Neural cell (in vitro differentiated cells): ENCODE measurements at regions not wholly inside any gene's neighbourhood (a gene's known extent, or its start where the extent isn't known, plus 50 kb on each side); places are given as distances from the start of the nearest gene placed in this dataset.

Experiments
- H2AFZ ChIP-seq: fragments of 200-600, 300-800 bp; sonication (generic), shearing (Covaris generic); 2 replicates; pipeline ENCODE4 v1.6.0; 2014; ENCODE audit warnings: low read depth, mild to moderate bottlenecking, antibody characterized with exemption, low read length, moderate library complexity
- H3F3A ChIP-seq: fragments of 200-600 bp; shearing (Covaris generic); 2 replicates; pipeline ENCODE4 v1.6.1; 2016; ENCODE audit warnings: mild to moderate bottlenecking, moderate library complexity, mixed read lengths, antibody characterized with exemption, low read length; ENCODE audit not compliant: insufficient read depth, poor library complexity, severe bottlenecking
- H3K27ac ChIP-seq: fragments of 200-600, 300-800 bp; sonication (generic), shearing (Covaris generic); 2 replicates; pipeline ENCODE4 v1.5.1; 2014; ENCODE audit warnings: mild to moderate bottlenecking, low read length, moderate library complexity
- H3K27me3 ChIP-seq: fragments of 300-800, 200-600 bp; sonication (generic), shearing (Covaris generic); 2 replicates; pipeline ENCODE4 v1.6.0; 2014; ENCODE audit warnings: mild to moderate bottlenecking, low read depth, low read length, moderate library complexity; ENCODE audit not compliant: insufficient read depth
- H3K36me3 ChIP-seq: fragments of 300-800, 200-600 bp; sonication (generic), shearing (Covaris generic); 2 replicates; pipeline ENCODE4 v1.5.1; 2014; ENCODE audit warnings: mild to moderate bottlenecking, antibody characterized with exemption, low read length, moderate library complexity; ENCODE audit not compliant: insufficient read depth
- H3K4me2 ChIP-seq: fragments of 300-800, 200-600 bp; sonication (generic), shearing (Covaris generic); 2 replicates; pipeline ENCODE4 v1.6.0; 2014; ENCODE audit warnings: mild to moderate bottlenecking, low read length
- H3K4me3 ChIP-seq: fragments of 300-800, 200-600 bp; sonication (generic), shearing (Covaris generic); 2 replicates; pipeline ENCODE4 v1.5.1; 2014; ENCODE audit warnings: mild to moderate bottlenecking, low read length, moderate library complexity
- H3K79me2 ChIP-seq: fragments of 200-600 bp; shearing (Covaris generic); replicated peaks from 2 replicates; pipeline ENCODE4 v1.6.0; 2014; ENCODE audit warnings: mild to moderate bottlenecking, low read length, moderate library complexity; ENCODE audit not compliant: insufficient read depth
- H3K9ac ChIP-seq: fragments of 300-800, 200-600 bp; sonication (generic), shearing (Covaris generic); 2 replicates; pipeline ENCODE4 v1.6.1; 2016; ENCODE audit warnings: mild to moderate bottlenecking, low read length, mixed read lengths
- H3K9me2 ChIP-seq: fragments of 200-600 bp; shearing (Covaris generic); 2 replicates; pipeline ENCODE4 v1.6.1; 2016; ENCODE audit warnings: mild to moderate bottlenecking, low read length, mixed read lengths; ENCODE audit not compliant: insufficient read depth
- H3K9me3 ChIP-seq: fragments of 200-600, 300-800 bp; sonication (generic), shearing (Covaris generic); 2 replicates; pipeline ENCODE4 v1.6.1; 2016; ENCODE audit warnings: mild to moderate bottlenecking, mixed run types, low read length, moderate library complexity, mixed read lengths
- H4K20me1 ChIP-seq: fragments of 200-600 bp; shearing (Covaris generic); 2 replicates; pipeline ENCODE4 v1.6.1; 2016; ENCODE audit warnings: mild to moderate bottlenecking, mixed run types; ENCODE audit not compliant: insufficient read depth
- CTCF ChIP-seq: fragments of 450-650 bp; IDR thresholded peaks from 2 replicates; pipeline ENCODE4 v1.5.1; 2014; ENCODE audit warnings: antibody characterized with exemption, mild to moderate bottlenecking, moderate library complexity; ENCODE audit not compliant: poor library complexity, severe bottlenecking
- EP300 ChIP-seq: fragments of 450-650 bp; conservative IDR thresholded peaks from 2 replicates; pipeline ENCODE4 v1.6.1; 2014; ENCODE audit warnings: antibody characterized with exemption, mild to moderate bottlenecking, moderate library complexity; ENCODE audit not compliant: poor library complexity, severe bottlenecking
- EZH2 ChIP-seq: fragments of 200-600, 300-800 bp; shearing (Covaris generic), sonication (generic); IDR thresholded peaks from 2 replicates; pipeline ENCODE4 v1.6.1; 2014; ENCODE audit warnings: antibody characterized with exemption, low read length, borderline replicate concordance, mild to moderate bottlenecking; ENCODE audit not compliant: insufficient read depth, poor library complexity, severe bottlenecking
- MXI1 ChIP-seq: fragments of 450-650 bp; conservative IDR thresholded peaks from 2 replicates; pipeline ENCODE4 v1.6.1; 2014; ENCODE audit warnings: antibody characterized with exemption, mild to moderate bottlenecking; ENCODE audit not compliant: poor library complexity, severe bottlenecking
- POLR2AphosphoS5 ChIP-seq: IDR thresholded peaks from 2 replicates; pipeline ENCODE4 v1.6.1; 2012
- RAD21 ChIP-seq: fragments of 450-650 bp; conservative IDR thresholded peaks from 2 replicates; pipeline ENCODE4 v1.6.1; 2014; ENCODE audit warnings: antibody characterized with exemption, mild to moderate bottlenecking, moderate library complexity
- REST ChIP-seq: IDR thresholded peaks from 2 replicates; pipeline ENCODE4 v1.6.1; 2012; ENCODE audit warnings: borderline replicate concordance
- SMC3 ChIP-seq: fragments of 450-650 bp; conservative IDR thresholded peaks from 2 replicates; pipeline ENCODE4 v1.6.1; 2014; ENCODE audit warnings: antibody characterized with exemption, mild to moderate bottlenecking, moderate library complexity; ENCODE audit not compliant: poor library complexity
- TAF1 ChIP-seq: IDR thresholded peaks from 2 replicates; pipeline ENCODE4 v1.6.1; 2012; ENCODE audit warnings: low read depth

GRCh38 chrX:87895421-87895820 is 377.8 kb downstream of the KLHL4 start:
- no peak for TF ChIP-seq EP300
- TF ChIP-seq TAF1 = no peak
- TF ChIP-seq SMC3 = no peak
- TF ChIP-seq EZH2 = no peak
- Histone ChIP-seq H3K4me2 (no peak overlapping the region), H3K9me2 (no peaks in the 10 kb centered on the region), H3K27ac (no peak overlapping the region), H3K9ac (no peak overlapping the region), H3K27me3 (no peaks in the 10 kb centered on the region), H4K20me1 (no peaks in the 10 kb centered on the region), H2AFZ (no peak overlapping the region), H3K9me3 (no peaks in the 10 kb centered on the region), H3K36me3 (no peaks in the 10 kb centered on the region), H3F3A (no peaks in the 10 kb centered on the region), H3K79me2 (no peaks in the 10 kb centered on the region), H3K4me3 (no peak overlapping the region)

DNA sequence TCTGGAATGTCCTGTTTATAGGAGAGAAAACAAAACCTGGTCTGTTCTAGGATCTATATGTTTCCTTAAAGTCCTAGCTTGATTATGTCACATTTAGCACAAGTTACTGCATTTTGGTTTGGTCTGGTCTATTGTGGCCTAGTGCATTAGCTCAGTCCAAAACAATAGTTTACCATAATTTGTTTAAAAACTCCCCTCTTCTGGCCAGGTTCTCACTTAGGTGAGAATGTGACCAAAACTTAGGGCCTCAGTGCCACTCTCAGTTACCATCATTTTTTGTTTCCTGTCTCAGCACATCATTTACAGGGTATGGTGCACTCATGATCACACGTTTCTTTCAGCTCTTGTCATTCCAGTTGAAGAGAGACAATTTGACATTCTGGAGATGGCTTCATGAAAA is 378.5 kb downstream of the KLHL4 start:
- no peaks in the 10 kb centered on the region for H3K9me3 ChIP-seq
- H3K27ac ChIP-seq = no peak overlapping the region
- no peak overlapping the region for H3K4me3 ChIP-seq
- no peaks in the 10 kb centered on the region for H3K79me2 ChIP-seq
- H3K9ac ChIP-seq = no peak overlapping the region
- H3K27me3 ChIP-seq = no peaks in the 10 kb centered on the region
- no peaks in the 10 kb centered on the region for H4K20me1 ChIP-seq
- no peak overlapping the region for H3K4me2 ChIP-seq
- no peaks in the 10 kb centered on the region for H3F3A ChIP-seq
- H2AFZ ChIP-seq = no peak overlapping the region
- no peaks in the 10 kb centered on the region for H3K9me2 ChIP-seq
- TF ChIP-seq SMC3 (no peak), EZH2 (no peak), REST (no peak), TAF1 (no peak), EP300 (no peak), RAD21 (no peak), MXI1 (no peak), POLR2AphosphoS5 (no peak), CTCF (no peak)
- H3K36me3 ChIP-seq = no peaks in the 10 kb centered on the region
